ENCODE measurements at regions not wholly inside any gene's neighbourhood (a gene's known extent, or its start where the extent isn't known, plus 50 kb on each side); places are given as distances from the start of the nearest gene placed in this dataset.

GRCh38 chr3:13204177-13204581 is 130.9 kb upstream of the IQSEC1 start:
- H3K9me3 Mint-ChIP-seq (ENCODE audit: low read depth), result no peaks in the 10 kb centered on the region
- no peaks in the 10 kb centered on the region for H3K4me1 Mint-ChIP-seq (ENCODE audit: low read depth)
- H3K27ac Mint-ChIP-seq, result no peak overlapping the region
- H3K27me3 Mint-ChIP-seq, result peaks cover 44% of the 10 kb centered on the region
- no peaks in the 10 kb centered on the region for H3K36me3 Mint-ChIP-seq (ENCODE audit: insufficient read depth)
- TF ChIP-seq, protein P1, sequence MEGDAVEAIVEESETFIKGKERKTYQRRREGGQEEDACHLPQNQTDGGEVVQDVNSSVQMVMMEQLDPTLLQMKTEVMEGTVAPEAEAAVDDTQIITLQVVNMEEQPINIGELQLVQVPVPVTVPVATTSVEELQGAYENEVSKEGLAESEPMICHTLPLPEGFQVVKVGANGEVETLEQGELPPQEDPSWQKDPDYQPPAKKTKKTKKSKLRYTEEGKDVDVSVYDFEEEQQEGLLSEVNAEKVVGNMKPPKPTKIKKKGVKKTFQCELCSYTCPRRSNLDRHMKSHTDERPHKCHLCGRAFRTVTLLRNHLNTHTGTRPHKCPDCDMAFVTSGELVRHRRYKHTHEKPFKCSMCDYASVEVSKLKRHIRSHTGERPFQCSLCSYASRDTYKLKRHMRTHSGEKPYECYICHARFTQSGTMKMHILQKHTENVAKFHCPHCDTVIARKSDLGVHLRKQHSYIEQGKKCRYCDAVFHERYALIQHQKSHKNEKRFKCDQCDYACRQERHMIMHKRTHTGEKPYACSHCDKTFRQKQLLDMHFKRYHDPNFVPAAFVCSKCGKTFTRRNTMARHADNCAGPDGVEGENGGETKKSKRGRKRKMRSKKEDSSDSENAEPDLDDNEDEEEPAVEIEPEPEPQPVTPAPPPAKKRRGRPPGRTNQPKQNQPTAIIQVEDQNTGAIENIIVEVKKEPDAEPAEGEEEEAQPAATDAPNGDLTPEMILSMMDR (IDR thresholded peaks at IDR 0.05; ENCODE audit: unreplicated experiment), result no peak
- no peak for DNase-seq (ENCODE audit: low spot score, unreplicated experiment)
- no peak overlapping the region for H3K4me3 Mint-ChIP-seq (ENCODE audit: low read depth)

- no peaks in the 10 kb centered on the region for H3K9me3 Mint-ChIP-seq (ENCODE audit: low read depth)
- H3K4me1 Mint-ChIP-seq (ENCODE audit: low read depth), result no peaks in the 10 kb centered on the region
- peak overlapping the region; percentile 15 for H3K27ac Mint-ChIP-seq
- TF ChIP-seq, protein P1 (IDR thresholded peaks at IDR 0.05; ENCODE audit: unreplicated experiment), result no peak
- peaks cover 44% of the 10 kb centered on the region for H3K27me3 Mint-ChIP-seq
- no peak overlapping the region for H3K4me3 Mint-ChIP-seq (ENCODE audit: low read depth)
- no peak for DNase-seq (ENCODE audit: low spot score, unreplicated experiment)
- no peaks in the 10 kb centered on the region for H3K36me3 Mint-ChIP-seq (ENCODE audit: insufficient read depth)
Observed at GRCh38 chr3:13203398-13204176, 130.4 kb upstream of the IQSEC1 start.

- Mint-ChIP-seq H3K27me3 (peaks cover 38% of the 10 kb centered on the region), H3K4me1 (ENCODE audit: low read depth) (no peaks in the 10 kb centered on the region), H3K9me3 (ENCODE audit: low read depth) (no peaks in the 10 kb centered on the region), H3K4me3 (ENCODE audit: low read depth) (no peak overlapping the region), H3K27ac (peak overlapping the region; percentile 15), H3K36me3 (ENCODE audit: insufficient read depth) (no peaks in the 10 kb centered on the region)
- no peak for DNase-seq (ENCODE audit: low spot score, unreplicated experiment)
- TF ChIP-seq, protein P1 (IDR thresholded peaks at IDR 0.05; ENCODE audit: unreplicated experiment), result no peak
Observed at GRCh38 chr3:13202744-13203397, 129.6 kb upstream of the IQSEC1 start.

- H3K9me3 Mint-ChIP-seq (ENCODE audit: low read depth), result no peaks in the 10 kb centered on the region
- no peak overlapping the region for H3K27ac Mint-ChIP-seq
- TF ChIP-seq, protein P1 (IDR thresholded peaks at IDR 0.05; ENCODE audit: unreplicated experiment), result no peak
- H3K27me3 Mint-ChIP-seq, result peaks cover 33% of the 10 kb centered on the region
- DNase-seq (ENCODE audit: low spot score, unreplicated experiment), result no peak
- H3K36me3 Mint-ChIP-seq (ENCODE audit: insufficient read depth), result no peaks in the 10 kb centered on the region
- H3K4me1 Mint-ChIP-seq (ENCODE audit: low read depth), result no peaks in the 10 kb centered on the region
- H3K4me3 Mint-ChIP-seq (ENCODE audit: low read depth), result no peak overlapping the region
Observed at GRCh38 chr3:13201851-13202250, 128.6 kb upstream of the IQSEC1 start.

GRCh38 chr3:13200946-13201345 is 127.7 kb upstream of the IQSEC1 start:
- Mint-ChIP-seq H3K4me1 (ENCODE audit: low read depth) (no peaks in the 10 kb centered on the region), H3K27me3 (peaks cover 37% of the 10 kb centered on the region), H3K4me3 (ENCODE audit: low read depth) (no peak overlapping the region), H3K36me3 (ENCODE audit: insufficient read depth) (no peaks in the 10 kb centered on the region), H3K9me3 (ENCODE audit: low read depth) (no peaks in the 10 kb centered on the region), H3K27ac (no peak overlapping the region)
- TF ChIP-seq, protein P1 (IDR thresholded peaks at IDR 0.05; ENCODE audit: unreplicated experiment), result peak; percentile 45
- no peak for DNase-seq (ENCODE audit: low spot score, unreplicated experiment)
